Fibroblast of skin of abdomen (primary cell): ENCODE measurements at regions not wholly inside any gene's neighbourhood (a gene's known extent, or its start where the extent isn't known, plus 50 kb on each side); places are given as distances from the start of the nearest gene placed in this dataset.

Experiments used
- DNase-seq: peaks from one replicate; pipeline ENCODE4 v3.0.0-alpha.2; 2013

DNA sequence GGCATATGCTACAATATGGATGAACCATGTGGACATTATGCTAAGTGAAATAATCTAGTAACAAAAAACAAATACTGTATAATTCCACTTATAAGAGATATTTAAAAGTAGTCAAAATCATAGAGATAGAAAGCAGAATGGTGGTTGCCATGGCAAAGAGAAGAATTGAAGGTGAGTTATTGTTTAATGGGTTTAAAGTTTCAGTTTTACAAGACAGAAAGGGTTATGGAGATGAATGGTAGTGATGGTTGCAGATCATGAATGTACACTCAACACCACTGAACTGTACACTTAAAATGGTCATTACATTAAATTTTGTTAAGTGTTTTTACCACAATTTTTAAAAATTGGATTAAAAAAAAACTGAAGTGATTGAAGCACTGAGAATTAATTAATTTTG, 298.2 kb upstream of the ZC3H15 start:
- no peak for DNase-seq

DNA sequence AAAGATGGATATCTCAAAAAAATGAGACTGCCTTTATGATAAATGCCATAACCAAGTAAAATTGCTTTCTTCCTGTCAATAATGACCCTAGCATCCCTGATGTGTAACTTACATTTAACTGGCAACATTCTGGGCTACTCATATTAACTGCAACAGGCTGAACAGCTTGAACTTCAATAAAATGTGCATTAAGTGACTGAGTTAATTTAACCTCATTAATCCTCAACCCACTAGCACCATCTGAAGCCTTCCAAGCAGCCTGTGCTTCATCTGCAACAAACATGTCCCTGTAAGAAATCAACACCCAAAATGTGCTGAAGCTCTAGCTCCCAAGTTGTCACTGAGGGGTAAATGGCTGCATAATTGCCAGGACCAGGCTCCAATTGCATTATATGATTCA, 296.2 kb upstream of the ZC3H15 start:
- no peak for DNase-seq

DNA sequence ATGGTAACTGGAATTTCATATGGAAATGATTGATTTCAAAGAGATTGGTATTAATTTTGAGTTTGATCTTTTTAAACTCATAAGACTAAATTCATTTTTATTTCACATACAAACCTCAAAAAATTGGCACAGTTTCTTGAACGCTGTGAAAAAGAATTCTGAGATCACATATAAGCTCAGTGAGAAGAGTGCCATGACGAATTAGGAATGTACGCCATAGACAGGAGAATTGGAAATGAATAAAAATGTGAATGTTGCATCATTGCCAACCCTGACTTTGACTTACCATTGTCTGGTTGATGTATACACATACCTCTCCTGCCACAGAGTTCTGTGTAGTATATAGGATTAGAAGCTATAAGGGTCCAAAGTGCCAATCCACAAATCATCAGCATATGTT, 290.4 kb upstream of the ZC3H15 start:
- DNase-seq = peak; percentile 80

DNA sequence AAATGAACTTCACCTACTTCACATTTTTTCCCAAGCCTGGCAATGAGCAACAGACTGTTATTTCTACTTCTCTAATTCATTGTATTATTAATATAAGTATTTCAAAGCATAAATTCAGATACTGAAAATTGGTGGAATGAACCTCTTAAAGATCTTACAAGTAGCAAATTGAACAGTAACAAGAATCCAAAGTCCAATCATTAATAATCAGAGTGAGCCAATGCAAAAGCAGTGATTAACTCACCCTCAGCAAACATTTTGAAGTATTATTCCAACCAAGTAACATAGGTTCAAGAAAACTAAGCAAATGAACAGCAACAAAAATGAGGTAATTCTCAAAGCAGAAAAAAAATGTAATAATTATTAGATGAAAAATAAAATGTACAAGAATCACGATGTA, 288.1 kb upstream of the ZC3H15 start:
- DNase-seq = no peak

DNA sequence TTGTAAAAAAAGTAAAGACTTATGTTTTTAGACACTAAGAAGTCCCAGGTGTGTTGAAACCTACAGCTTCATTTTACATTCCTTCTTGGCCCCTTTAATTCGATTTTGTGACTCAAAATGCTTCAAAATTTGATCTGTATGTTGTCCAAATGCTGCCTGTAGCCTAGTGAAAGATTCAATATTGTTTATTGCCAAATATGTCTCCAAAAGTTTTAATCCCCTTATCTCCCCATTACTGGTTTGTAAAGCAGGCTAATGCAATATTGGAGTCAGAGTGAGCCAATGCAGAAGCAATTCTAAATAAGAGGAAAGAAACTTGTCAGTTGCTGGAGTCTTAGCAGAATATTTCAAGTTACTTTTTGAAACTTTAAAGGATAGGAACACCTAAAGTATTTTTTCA, 287.0 kb upstream of the ZC3H15 start:
- no peak for DNase-seq

DNA sequence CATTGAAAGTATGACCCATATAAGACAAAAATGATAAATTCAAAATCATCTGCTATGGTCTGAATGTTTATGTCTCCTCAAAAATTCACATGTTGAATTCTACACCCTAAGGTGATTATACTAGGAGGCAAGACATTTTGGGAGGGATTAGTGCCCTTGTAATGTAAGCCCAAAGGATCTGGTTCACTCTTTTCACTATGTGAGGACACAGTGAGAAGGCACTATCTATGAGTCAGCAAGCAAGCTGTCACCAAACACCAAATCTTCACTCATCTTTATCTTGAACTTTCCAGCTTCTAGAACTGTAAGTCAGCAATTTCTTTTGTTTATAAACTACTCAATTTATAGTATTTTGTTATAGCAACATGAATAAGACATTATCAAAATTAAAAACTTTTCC, 284.7 kb upstream of the ZC3H15 start:
- no peak for DNase-seq

DNA sequence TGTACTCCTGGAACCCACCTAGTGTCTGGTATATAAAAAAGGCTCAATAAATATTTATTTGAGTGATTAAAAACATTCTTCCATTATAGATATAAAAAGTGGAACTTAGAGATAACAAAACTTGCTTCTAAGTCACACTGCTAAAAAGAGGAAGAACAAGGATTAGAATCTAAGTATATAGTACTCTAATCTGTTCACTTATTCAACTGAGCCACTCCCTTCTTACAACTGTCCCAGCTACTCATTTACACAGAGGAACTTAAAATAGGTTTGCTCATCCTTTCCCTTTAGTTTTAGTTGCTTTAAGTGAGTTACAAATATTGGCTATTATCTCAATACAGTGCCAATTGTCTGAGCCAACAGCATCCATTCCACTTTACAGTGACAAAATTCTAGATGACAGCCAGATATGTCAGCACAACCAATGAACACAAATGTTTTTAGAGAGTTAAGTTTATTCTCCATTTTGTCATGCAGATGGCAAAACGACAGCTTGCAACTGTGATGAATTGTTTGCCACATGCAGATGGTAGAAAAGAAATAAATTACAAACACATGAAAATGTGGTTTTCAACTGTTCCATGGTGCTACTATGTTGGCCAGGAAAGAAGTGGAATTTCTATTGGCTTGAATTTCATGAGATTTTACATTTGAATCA, 280.7 kb upstream of the ZC3H15 start:
- DNase-seq = no peak

DNA sequence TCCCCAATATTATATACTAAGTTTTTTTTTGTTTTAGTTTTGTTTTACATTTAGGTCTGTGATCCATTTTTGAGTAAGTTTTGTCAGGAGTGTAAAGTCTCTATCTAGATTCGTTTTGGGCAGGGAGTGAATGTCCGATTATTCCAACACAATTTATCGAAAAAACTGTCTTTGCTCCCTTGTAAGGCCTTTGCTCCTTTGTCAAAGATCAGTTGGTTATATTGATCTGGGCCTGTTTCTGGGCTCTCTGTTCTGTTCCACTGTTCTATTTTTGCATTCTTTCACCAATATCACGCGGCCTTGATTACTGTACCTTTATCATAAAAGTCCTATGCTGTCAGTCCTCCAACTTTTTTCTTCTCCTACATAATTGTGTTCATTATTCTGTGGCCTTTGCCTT, 276.5 kb upstream of the ZC3H15 start:
- DNase-seq = no peak

DNA sequence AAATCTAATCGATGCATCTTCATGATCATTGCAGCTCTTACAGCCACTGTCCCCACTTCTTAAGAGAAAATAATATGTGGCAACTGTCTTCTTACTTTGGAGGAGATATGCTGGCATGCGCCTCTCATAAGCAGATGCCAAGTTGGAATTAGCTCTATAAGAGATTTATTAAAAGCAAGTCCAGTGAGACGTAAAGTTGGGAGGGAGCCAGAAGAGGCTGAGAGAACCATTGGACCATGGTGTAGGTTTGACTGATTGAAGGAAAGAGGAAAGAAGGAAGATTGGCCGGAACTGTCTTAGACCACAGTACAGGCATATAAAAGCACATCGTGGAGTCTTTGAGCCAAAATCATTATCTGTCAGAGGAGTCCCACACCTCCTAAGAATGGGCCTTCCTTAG, 265.7 kb upstream of the ZC3H15 start:
- no peak for DNase-seq

DNA sequence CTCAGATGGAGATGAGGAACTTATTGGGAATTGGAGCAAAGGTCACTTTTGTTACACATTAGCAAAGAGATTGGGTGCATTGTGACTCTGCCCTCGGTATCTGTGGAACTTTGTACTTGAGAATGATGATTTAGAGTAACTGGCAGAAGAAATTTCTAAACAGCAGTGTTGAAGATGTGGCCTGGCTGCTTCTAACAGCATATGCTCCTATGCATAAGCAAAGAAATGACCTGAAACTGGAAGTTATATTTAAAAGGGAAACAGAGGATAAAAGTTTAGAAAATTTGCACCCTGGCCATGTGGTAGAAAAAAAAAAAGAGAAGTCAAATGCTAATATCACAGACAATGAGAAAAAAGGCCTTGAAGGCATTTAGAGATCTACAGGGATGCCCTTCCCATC, 256.8 kb upstream of the ZC3H15 start:
- DNase-seq = no peak

DNA sequence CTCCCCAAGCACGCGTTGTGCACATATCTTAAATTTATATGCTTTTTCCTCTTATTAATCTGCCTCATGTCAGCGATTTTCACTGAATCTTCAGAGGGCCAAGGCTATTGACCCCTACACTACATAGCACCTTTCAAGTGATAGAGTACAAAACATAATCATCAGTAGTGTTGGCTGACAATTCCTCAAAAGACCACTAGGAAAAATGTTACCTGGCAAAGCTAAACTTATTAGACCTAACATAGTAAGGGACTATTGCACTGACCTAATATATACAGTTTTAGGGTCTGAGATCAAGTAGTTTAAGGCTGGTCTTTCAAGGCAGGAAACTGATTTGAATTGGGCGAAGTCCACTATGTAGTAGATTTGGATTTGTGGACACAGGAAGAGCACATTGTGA, 244.2 kb upstream of the ZC3H15 start:
- no peak for DNase-seq

DNA sequence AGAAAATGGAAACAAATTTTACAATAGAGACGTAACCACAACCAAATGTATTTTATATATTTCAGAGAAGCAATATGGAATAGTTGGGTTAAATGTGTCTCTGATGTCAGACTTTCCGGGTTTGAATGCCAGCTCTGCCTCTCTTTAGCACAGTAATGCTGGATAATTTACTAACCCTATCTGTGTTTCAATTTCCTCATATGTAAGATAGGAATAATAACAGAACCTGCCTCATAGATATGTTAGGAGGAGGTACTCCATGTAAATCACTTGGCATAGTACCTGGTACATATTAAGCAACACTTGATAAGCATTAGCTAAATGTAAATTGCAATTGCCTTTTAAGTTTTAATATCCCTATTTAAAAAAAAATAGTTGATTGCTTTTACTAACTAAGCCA, 231.3 kb upstream of the ZC3H15 start:
- no peak for DNase-seq

DNA sequence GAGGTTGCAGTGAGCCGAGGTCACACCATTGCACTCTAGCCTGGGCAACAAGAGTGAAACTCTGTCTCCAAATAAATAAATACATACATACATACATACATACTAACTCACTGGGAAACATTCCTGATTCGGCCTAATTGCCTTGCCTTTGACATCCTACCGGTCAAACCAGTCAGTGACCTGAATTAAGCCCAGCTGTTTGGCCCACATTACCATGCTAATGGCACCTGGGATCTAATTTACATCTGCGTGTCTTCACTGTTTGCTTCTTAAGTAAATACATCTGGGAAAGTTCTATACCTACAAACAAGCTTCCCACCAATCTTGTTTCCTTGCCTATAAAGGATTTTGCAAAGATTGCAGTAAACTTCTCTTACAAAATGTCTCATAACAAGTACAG, 230.2 kb upstream of the ZC3H15 start:
- DNase-seq = no peak

DNA sequence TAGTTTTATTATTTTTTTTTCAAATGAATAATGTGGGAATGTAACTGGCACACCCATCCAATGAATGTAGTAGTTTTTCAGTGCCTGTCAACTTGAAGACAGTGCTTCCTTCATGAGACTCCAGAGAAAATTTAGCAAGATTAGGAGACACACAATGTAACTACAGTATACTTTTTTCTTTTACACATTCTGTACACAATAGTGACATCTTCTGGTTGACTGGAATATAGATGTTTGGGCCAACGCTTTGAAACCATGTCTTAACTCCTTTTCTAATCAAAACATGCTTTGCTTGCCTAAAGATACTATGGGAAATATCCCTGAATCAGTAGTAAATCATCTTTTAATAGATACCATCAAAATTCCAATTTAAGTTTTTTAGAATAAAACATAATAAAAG, 229.5 kb upstream of the ZC3H15 start:
- peak; percentile 41 for DNase-seq

DNA sequence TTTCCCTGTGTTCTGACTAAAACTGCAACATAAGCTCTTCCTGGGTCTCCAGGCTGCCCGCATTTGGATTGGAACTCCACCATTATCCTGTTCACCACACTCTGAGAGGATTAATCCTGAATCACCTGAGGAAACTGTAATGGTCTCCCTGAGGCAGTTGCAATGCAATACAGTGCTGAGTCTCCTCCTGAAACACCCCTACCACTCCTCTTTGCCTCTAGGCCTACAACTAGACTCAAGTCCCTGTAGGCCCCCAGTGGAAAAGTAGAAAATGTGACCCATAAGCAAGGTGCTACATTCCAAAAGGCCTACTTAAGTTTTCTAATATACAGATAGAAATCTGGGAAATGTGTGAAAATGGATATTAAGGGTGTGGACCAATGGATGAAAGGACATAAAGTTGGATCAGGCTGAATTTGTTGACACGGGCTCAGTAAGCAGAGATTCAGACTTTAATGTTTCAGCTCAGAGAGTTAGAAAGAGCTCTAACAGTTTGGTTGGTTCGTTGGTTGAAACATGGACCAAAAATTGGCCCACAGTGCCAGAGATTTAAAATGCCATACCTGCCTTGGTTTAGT, 222.3 kb upstream of the ZC3H15 start:
- no peak for DNase-seq

DNA sequence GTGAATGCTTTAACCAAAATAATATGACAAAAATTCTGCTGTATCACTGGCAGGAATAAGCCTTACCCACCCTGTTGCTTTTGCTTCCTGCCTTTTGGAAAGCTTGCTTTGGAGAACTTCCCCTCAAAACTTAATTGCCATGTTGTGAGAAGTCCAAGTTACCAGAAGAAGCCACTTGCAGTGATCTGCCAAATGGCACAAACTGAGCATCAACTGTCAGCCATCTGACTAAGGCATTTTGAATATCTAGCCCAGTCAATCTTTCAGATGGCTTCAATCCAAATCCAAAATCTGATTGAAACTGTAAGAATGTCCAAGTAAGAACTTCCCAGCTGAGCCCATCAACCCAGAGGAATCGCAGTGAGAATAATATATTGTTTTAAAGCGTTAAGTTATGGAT, 216.5 kb upstream of the ZC3H15 start:
- DNase-seq = no peak

DNA sequence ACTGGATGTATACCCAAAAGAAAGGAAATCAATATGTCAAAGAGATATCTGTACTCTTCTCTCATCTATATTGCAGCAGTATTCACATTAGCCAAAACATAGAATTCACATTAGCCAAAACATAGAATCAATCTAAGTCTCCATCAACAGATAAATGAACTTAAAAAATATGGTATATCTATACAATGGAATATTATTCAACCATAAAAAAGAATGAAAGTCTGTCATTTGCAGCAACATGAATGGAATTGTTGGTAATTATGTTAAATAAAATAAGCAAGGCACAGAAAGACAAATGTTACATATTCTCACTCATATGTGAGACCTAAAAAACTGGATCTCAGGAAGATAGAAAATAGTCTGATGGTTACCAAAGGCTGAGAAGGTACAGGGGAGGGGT, 212.1 kb upstream of the ZC3H15 start:
- no peak for DNase-seq

DNA sequence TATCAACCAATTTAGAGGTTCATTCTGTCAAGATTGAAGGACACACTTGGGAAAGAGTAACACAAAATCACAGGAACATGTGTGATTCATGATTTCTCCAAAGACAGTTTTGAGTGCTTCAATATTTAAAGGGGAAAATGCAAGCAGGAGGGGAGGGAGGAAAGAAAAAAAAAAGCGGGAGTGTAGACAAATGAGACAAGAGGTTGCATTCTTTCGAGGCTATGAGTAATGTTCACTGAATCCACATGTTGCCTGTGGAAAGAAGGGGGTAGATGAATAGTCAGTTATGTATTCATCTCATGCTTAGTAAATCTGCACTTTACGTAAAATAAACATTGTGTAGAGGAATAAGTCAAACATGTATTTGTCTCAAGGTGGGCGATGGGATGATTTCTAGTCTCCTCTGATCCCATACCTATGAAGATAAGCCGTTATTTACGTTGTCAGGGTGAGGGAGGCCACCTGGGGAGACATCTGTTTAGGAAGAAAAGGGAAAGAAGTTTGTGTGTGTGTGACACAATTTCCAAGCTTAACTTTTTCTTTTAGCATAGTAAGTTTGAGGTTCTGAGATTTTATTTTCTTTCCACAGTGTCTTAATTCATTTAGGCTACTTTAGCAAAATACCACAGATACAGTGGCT, 211.0 kb upstream of the ZC3H15 start:
- peak; percentile 83 for DNase-seq

DNA sequence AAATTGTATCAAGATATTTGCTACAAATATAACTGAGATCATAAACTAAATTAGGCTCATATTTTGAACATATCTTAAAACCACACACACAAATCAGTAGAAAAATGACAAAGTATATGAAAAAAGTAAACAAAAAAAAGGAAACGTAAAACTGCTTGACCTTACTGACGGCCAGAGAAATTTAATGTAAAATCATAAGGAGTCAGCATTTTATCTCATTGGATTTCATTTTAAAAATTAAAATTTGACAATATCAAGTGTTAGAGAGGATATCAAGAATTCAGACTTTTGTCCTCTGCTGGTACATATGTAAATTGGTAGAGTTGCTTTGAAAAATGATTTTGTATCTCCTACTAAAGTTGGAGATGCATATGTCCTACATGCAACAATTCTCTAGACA, 209.2 kb upstream of the ZC3H15 start:
- no peak for DNase-seq

DNA sequence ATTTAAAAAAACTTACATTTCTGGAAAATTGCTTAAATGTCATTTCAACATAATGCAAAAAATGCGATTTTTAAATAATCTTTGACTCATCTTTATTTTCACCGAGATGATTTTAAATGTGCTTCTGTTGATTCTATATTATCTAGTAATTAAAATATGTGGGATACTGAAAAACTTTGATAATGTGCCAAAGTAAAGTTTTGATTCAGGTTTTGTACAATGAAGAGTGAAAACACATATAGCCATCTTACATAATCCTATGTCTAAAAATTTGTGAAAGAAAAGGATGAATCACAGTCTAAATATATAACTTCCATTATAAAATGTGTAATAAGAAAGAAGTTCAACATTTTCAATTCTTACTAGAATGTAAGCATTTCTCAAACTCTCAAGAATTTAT, 204.3 kb upstream of the ZC3H15 start:
- no peak for DNase-seq

DNA sequence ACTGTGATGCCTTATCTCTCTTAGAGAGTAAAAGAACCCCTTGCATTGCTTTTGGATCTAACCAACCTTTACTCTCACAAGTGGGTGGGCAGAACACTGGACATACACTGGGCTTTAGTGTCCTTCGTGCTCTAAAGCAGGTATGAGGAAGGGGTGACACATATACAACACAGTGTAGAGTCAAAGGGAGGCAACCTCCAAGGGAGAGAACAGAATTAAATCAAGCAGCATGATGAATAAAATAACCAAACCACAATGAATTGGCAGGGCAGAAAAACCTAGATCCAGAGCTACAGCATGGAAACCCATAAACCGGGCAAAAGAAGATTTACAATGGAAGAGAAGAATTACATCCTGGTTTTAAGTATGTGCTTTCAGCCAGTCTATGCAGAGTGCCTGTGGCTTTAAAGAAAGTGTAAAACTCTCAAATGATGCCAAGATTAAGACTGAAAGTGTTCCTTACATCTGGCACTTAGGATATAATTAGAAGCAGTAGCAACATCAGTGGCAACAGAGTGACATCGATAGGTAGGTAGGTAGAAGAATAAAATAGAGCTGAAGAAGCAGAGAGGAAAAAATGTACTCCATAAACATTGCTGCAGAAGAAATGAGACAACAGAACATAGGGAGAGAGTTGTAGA, 191.7 kb upstream of the ZC3H15 start:
- DNase-seq = no peak

DNA sequence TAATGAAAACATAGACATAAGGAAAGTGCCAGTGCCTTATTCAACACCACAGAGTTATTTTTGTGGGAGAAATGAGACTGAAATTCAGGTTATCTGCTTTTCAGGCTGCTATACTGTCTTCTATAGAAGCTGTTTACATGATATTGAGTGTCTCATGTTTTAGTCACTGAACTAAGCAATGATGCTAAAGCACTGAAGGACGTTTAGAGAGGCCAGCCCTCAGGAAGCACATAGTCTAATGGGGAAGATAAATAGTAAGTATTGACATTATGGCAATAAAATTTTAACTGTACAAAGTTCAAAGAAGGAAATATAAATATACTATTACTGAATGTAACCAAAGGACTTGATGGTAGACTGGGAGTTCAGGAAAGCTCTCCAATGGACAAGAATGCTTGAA, 186.4 kb upstream of the ZC3H15 start:
- DNase-seq = no peak

DNA sequence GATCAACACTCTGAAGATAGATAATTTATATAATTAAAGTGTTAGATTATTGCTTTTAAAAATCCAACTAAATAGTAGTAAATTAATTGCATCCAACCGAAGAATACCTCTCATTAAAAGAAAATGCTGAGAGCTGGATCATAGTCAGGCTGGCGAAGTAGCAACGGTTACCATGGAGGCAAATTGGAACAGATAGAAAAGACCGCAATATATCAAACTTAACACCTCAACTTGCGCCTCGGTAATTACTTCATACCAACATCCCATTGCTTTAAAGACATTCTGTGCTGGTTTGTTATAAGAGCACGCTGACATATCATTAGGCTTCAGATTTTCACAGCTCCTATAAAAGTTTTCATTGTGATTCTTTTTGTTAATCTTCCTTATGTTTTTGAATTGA, 183.8 kb upstream of the ZC3H15 start:
- DNase-seq = no peak

DNA sequence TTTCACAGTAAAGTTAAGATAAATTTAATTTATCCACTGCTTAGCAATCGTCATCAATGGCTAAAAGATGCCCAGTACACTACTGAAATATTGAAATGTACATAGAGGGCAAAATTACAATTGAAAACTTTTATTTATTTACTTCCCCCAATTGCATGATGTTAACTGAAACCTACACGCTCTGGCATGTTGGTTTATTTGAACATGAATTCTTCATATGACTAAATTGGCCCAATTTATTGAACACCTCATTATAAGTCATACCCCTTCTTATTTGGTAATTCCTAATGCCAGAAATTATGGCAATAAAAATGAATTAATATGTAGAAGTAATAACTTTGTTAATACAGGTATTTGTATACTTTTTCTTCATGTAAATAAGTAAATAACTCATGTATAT, 183.0 kb upstream of the ZC3H15 start:
- no peak for DNase-seq
